Vagina (tissue), 2 donors: ENCODE measurements at regions not wholly inside any gene's neighbourhood (a gene's known extent, or its start where the extent isn't known, plus 50 kb on each side); places are given as distances from the start of the nearest gene placed in this dataset.

ENCODE experiments used
- CTCF ChIP-seq, 3 experiments: fragments of 450-650 bp in 2 of 3; fragments of 200-600 bp in 1 of 3; sonication (generic) in 1 of 3; IDR thresholded peaks; one replicate each; pipeline ENCODE4 v1.5.1; 2017 to 2019; ENCODE audit warnings: antibody characterized with exemption in 3 of 3, mild to moderate bottlenecking in 2 of 3, moderate library complexity in 2 of 3
- POLR2A ChIP-seq, 2 donors: fragments of 450-650 bp; IDR thresholded peaks; one replicate each; pipeline ENCODE4 v1.6.1; 2017; ENCODE audit warnings: antibody characterized with exemption in 2 of 2, mild to moderate bottlenecking in 2 of 2, moderate library complexity in 2 of 2
- POLR2AphosphoS5 ChIP-seq, 2 donors: sonication (generic); formaldehyde crosslinking; IDR thresholded peaks; one replicate each; pipeline ENCODE4 v1.9.0; 2017; ENCODE audit warnings: antibody characterized with exemption in 2 of 2, mild to moderate bottlenecking in 2 of 2, low read depth in 1 of 2; ENCODE audit not compliant: insufficient read depth in 1 of 2

DNA sequence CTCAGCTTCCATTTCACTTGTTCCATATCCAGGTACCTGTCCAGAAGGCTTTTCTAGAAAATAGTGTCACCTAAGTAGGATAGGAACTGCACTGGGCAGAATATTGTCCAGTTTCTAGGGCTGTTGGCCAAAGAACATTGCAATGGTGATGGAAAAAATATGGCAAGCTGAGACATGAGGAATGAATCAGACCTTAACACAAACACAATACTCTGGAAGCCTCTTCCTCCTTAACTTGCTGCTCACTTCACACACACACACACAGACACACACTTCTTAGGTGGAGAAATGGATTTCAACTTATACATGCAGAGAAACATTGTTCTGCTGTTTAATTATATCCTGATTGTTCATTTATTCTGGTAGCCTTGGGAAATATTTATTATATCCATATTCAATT is 203.0 kb upstream of the RGS17 start:
- TF ChIP-seq CTCF (IDR thresholded peaks at IDR 0.05) = no peak
- no peak for TF ChIP-seq POLR2AphosphoS5 (IDR thresholded peaks at IDR 0.05; ENCODE audit: insufficient read depth in 1 of 2, low read depth in 1 of 2)
- TF ChIP-seq POLR2A (IDR thresholded peaks at IDR 0.05) = no peak
